H1 (cell line): ENCODE measurements at regions not wholly inside any gene's neighbourhood (a gene's known extent, or its start where the extent isn't known, plus 50 kb on each side); places are given as distances from the start of the nearest gene placed in this dataset.

ENCODE experiments used
- POLR2A ChIP-seq, 2 experiments: IDR thresholded peaks; 1 replicate in 1 of 2; 2 replicates in 1 of 2; pipeline ENCODE4 v1.6.1; 2011; ENCODE audit warnings: low read depth in 2 of 2, low read length in 2 of 2, mild to moderate bottlenecking in 2 of 2; ENCODE audit errors: control extremely low read depth in 1 of 2
- SP4 ChIP-seq: IDR thresholded peaks from 2 replicates; pipeline ENCODE4 v1.6.1; 2012; ENCODE audit warnings: low read length, inconsistent platforms
- TF ChIP-seq, protein P1 (sequence below): IDR thresholded peaks from 2 replicates; pipeline ENCODE4 v1.6.1; 2011; ENCODE audit warnings: low read length, improper control_type of control experiment
- TF ChIP-seq, protein P2 (sequence below), 3 experiments: IDR thresholded peaks; 1 replicate in 2 of 3; 2 replicates in 1 of 3; pipeline versions ENCODE4 v1.5.1 to v1.6.1; 2011; ENCODE audit warnings: low read length in 3 of 3, mild to moderate bottlenecking in 3 of 3, inconsistent platforms in 2 of 3, low read depth in 1 of 3, moderate library complexity in 1 of 3; ENCODE audit not compliant: insufficient read depth in 1 of 3; ENCODE audit errors: control extremely low read depth in 1 of 3
- TF ChIP-seq, protein P3 (sequence below): IDR thresholded peaks from 2 replicates; pipeline ENCODE4 v1.6.1; 2012; ENCODE audit warnings: inconsistent platforms

GRCh38 chr2:43045866-43046265, 180.5 kb downstream of the ZFP36L2 start:
- TF ChIP-seq, protein P1, sequence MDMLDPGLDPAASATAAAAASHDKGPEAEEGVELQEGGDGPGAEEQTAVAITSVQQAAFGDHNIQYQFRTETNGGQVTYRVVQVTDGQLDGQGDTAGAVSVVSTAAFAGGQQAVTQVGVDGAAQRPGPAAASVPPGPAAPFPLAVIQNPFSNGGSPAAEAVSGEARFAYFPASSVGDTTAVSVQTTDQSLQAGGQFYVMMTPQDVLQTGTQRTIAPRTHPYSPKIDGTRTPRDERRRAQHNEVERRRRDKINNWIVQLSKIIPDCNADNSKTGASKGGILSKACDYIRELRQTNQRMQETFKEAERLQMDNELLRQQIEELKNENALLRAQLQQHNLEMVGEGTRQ = no peak
- no peak for TF ChIP-seq POLR2A (IDR thresholded peaks at IDR 0.05; ENCODE audit: control extremely low read depth in 1 of 2, low read depth in 2 of 2, low read length in 2 of 2)
- TF ChIP-seq, protein P2, sequence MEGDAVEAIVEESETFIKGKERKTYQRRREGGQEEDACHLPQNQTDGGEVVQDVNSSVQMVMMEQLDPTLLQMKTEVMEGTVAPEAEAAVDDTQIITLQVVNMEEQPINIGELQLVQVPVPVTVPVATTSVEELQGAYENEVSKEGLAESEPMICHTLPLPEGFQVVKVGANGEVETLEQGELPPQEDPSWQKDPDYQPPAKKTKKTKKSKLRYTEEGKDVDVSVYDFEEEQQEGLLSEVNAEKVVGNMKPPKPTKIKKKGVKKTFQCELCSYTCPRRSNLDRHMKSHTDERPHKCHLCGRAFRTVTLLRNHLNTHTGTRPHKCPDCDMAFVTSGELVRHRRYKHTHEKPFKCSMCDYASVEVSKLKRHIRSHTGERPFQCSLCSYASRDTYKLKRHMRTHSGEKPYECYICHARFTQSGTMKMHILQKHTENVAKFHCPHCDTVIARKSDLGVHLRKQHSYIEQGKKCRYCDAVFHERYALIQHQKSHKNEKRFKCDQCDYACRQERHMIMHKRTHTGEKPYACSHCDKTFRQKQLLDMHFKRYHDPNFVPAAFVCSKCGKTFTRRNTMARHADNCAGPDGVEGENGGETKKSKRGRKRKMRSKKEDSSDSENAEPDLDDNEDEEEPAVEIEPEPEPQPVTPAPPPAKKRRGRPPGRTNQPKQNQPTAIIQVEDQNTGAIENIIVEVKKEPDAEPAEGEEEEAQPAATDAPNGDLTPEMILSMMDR (IDR thresholded peaks at IDR 0.05; ENCODE audit: control extremely low read depth in 1 of 3, insufficient read depth in 1 of 3, low read depth in 1 of 3, low read length in 3 of 3) = no peak
- TF ChIP-seq, protein P3, sequence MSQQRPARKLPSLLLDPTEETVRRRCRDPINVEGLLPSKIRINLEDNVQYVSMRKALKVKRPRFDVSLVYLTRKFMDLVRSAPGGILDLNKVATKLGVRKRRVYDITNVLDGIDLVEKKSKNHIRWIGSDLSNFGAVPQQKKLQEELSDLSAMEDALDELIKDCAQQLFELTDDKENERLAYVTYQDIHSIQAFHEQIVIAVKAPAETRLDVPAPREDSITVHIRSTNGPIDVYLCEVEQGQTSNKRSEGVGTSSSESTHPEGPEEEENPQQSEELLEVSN = no peak
- TF ChIP-seq SP4 = no peak
